ENCODE measurements at regions not wholly inside any gene's neighbourhood (a gene's known extent, or its start where the extent isn't known, plus 50 kb on each side); places are given as distances from the start of the nearest gene placed in this dataset.

DNA sequence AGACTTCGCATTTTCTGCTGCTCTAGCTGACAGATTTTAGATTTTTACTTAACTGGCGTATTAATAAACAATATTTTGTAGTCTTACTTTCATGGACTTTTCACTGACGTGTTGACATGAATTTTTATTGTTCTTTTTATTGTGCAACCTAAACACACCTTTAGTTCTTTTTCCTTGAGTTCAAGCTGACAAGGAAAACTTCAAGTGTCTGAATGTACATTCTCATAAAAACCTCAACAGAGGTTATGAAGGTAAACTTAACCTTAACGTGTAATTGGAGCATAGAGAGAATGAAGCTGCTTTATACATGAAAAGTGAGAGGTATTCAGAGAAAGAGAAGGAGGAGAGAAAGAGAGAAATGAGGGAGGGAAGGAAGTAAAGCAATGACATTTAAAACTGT is 364.3 kb upstream of the CT83 start:
- TF ChIP-seq, protein P1, sequence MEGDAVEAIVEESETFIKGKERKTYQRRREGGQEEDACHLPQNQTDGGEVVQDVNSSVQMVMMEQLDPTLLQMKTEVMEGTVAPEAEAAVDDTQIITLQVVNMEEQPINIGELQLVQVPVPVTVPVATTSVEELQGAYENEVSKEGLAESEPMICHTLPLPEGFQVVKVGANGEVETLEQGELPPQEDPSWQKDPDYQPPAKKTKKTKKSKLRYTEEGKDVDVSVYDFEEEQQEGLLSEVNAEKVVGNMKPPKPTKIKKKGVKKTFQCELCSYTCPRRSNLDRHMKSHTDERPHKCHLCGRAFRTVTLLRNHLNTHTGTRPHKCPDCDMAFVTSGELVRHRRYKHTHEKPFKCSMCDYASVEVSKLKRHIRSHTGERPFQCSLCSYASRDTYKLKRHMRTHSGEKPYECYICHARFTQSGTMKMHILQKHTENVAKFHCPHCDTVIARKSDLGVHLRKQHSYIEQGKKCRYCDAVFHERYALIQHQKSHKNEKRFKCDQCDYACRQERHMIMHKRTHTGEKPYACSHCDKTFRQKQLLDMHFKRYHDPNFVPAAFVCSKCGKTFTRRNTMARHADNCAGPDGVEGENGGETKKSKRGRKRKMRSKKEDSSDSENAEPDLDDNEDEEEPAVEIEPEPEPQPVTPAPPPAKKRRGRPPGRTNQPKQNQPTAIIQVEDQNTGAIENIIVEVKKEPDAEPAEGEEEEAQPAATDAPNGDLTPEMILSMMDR (IDR thresholded peaks at IDR 0.05; ENCODE audit: insufficient read depth, low read depth, low read length, missing control alignments), result no peak
- DNase-seq (ENCODE audit: low read depth), result no peak
- H3K4me3 ChIP-seq (ENCODE audit: low read length), result no peak overlapping the region

DNA sequence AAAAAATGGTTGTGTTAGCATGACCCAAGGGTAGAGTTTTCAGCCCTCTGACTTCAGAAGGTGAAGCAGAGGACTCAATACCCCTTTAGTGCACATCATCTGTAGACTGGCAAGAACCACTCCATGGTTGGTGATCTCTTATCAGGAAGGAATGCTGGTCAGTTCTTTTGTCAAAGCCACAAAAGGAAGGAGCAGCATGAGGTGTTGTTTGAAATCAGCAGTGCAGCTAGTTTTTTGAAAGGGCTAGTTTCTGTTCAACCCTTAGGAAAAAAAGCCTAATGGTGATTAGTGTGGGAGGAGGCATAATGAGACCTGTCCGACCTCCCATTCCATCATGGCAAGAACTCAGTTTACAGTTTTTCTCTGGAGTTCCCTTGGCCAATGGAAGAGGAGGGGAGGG is 362.0 kb upstream of the CT83 start:
- DNase-seq (ENCODE audit: low read depth), result no peak
- TF ChIP-seq, protein P1 (IDR thresholded peaks at IDR 0.05; ENCODE audit: insufficient read depth, low read depth, low read length, missing control alignments), result no peak
- no peak overlapping the region for H3K4me3 ChIP-seq (ENCODE audit: low read length)

DNA sequence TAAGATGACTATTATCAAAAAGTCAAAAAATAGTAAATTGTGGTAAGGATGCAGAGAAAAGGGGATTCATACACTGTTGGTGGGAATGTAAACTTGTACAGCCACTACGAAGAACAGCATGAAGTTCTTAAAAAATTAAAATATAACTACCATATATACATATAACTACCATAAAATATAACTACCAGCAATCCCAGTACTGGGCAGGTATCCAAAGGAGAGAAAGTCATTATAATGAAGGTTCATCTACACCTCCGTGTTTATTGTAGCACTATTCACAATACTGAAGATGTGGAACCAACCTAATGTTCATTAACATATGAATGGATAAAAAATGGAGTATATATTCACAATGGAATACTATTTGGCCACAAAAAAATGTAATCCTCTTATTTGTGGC is 360.9 kb upstream of the CT83 start:
- TF ChIP-seq, protein P1 (IDR thresholded peaks at IDR 0.05; ENCODE audit: insufficient read depth, low read depth, low read length, missing control alignments), result no peak
- no peak overlapping the region for H3K4me3 ChIP-seq (ENCODE audit: low read length)
- DNase-seq (ENCODE audit: low read depth), result no peak

DNA sequence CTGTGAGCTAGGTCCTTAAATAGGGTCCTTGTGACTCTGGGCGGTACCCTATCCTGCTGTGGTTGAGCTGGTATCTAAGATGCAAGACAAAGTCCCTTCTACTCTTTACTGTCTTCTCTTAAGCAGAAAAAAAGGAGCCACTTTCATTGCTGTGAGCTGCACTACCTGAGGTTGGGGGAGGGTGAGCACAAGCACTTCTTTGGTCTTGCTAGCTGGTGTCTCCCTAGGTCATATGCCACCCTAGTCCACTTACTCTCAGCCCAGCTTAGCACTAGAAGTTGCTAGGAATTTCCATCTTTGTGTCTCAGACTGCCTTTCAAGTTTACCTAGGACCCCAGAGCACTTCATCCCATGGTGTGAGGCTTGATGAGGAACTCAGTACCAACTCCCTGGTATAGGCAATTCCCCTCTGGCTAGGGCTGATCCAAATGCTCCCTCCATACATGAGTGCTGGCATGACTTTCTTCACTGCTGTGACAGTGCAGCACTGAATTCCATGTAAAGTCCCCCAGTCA is 343.6 kb upstream of the CT83 start:
- no peak overlapping the region for H3K4me3 ChIP-seq (ENCODE audit: low read length)
- TF ChIP-seq, protein P1 (IDR thresholded peaks at IDR 0.05; ENCODE audit: insufficient read depth, low read depth, low read length, missing control alignments), result no peak
- DNase-seq (ENCODE audit: low read depth), result no peak

DNA sequence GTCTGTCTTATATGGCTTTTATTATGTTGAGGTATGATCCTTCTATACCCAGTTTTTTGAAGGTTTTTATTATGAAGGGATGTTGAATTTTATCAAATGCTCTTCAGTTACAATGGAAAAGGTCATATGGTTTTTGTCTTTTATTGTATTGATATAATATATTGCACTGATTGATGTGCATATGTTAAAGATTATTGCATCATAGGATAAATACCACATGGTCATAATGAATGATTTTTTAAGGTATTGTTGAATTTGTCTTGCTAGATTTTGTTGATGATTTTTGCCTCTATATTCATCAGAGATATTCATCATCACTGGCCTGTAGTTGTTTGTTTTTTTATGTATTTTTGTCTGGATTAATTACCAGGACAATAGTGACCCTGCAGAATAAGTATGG is 339.2 kb upstream of the CT83 start:
- TF ChIP-seq, protein P1 (IDR thresholded peaks at IDR 0.05; ENCODE audit: insufficient read depth, low read depth, low read length, missing control alignments), result no peak
- DNase-seq (ENCODE audit: low read depth), result no peak
- no peak overlapping the region for H3K4me3 ChIP-seq (ENCODE audit: low read length)

DNA sequence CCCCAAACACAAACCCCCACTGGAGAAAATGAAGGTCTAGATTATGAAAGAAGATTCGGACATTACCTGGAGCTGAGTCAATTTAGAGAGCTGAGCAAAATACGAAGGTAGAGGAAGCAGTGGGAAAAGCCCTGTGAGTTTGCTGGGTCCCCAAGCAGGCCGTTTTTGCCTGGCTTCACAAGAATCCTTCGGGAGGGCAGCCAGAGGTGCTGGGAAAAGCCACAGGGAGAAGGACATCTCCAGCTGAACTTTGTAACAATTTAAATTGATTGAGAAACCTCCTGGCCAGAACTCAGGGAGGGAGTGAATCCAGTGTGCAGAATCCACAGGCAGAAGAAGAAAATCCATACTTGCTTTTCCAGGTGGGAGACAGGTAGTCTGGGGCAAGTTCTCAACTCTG is 319.1 kb upstream of the CT83 start:
- TF ChIP-seq, protein P1 (IDR thresholded peaks at IDR 0.05; ENCODE audit: insufficient read depth, low read depth, low read length, missing control alignments), result no peak
- DNase-seq (ENCODE audit: low read depth), result no peak
- no peak overlapping the region for H3K4me3 ChIP-seq (ENCODE audit: low read length)

DNA sequence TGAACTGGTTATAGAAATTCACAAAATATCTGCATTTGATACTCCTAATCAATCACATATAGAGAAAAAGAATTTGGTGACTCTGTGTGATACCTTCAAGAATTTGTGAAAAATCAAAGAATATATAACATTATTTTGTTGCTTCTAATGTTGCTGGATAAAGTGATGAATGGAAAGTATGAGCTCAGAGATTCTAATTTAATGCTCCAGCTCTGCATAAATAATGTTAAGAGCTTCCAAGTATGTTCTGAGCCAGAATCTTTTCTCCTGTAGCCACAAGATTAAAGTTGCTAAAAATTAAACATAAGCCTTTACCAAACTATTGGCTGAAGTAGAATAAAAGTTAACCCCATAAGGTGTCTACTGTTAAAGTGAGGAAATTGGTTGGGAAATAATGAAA is 294.7 kb upstream of the CT83 start:
- TF ChIP-seq, protein P1 (IDR thresholded peaks at IDR 0.05; ENCODE audit: insufficient read depth, low read depth, low read length, missing control alignments), result no peak
- no peak overlapping the region for H3K4me3 ChIP-seq (ENCODE audit: low read length)
- no peak for DNase-seq (ENCODE audit: low read depth)
